ENCODE measurements at regions not wholly inside any gene's neighbourhood (a gene's known extent, or its start where the extent isn't known, plus 50 kb on each side); places are given as distances from the start of the nearest gene placed in this dataset.

GRCh38 chr14:96989306-96989705 is 192.1 kb downstream of the VRK1 start:
- Mint-ChIP-seq H3K9me3 (peaks cover 10% of the 10 kb centered on the region), H3K27me3 (no peaks in the 10 kb centered on the region), H3K36me3 (ENCODE audit: low read depth) (no peaks in the 10 kb centered on the region), H3K27ac (no peak overlapping the region), H3K4me3 (no peak overlapping the region), H3K4me1 (peaks cover 38% of the 10 kb centered on the region)
- DNase-seq (no peak), ATAC-seq (ENCODE audit: low read depth) (no peak)
- POLR2A ChIA-PET = no interaction called here
- intact Hi-C loops (cut with micrococcal nuclease) = no loop called here
- CTCF ChIA-PET = no interaction called here
- TF ChIP-seq CTCF (IDR thresholded peaks at IDR 0.05) = no peak

- Mint-ChIP-seq H3K4me1 (peaks cover 35% of the 10 kb centered on the region), H3K36me3 (ENCODE audit: low read depth) (no peaks in the 10 kb centered on the region), H3K27ac (no peak overlapping the region), H3K9me3 (peaks cover 10% of the 10 kb centered on the region), H3K27me3 (peaks cover 5% of the 10 kb centered on the region), H3K4me3 (no peak overlapping the region)
- ChIA-PET CTCF (no interaction called here), POLR2A (no interaction called here)
- TF ChIP-seq CTCF (IDR thresholded peaks at IDR 0.05) = no peak
- ATAC-seq (ENCODE audit: low read depth) = no peak
- no peak for DNase-seq
- intact Hi-C loops (cut with micrococcal nuclease) = no loop called here
Observed at GRCh38 chr14:96991226-96991625, 194.0 kb downstream of the VRK1 start.

GRCh38 chr14:96994999-96995398 is 197.8 kb downstream of the VRK1 start:
- TF ChIP-seq CTCF (IDR thresholded peaks at IDR 0.05) = no peak
- ATAC-seq (ENCODE audit: low read depth) (no peak), DNase-seq (no peak)
- H3K36me3 Mint-ChIP-seq (ENCODE audit: low read depth) = no peaks in the 10 kb centered on the region
- intact Hi-C loops (cut with micrococcal nuclease) = no loop called here
- ChIA-PET POLR2A (no interaction called here), CTCF (no interaction called here)
- H3K27ac Mint-ChIP-seq = no peak overlapping the region
- no peak overlapping the region for H3K4me3 Mint-ChIP-seq
- H3K4me1 Mint-ChIP-seq = peaks cover 6% of the 10 kb centered on the region
- peaks cover 10% of the 10 kb centered on the region for H3K9me3 Mint-ChIP-seq
- peaks cover 5% of the 10 kb centered on the region for H3K27me3 Mint-ChIP-seq

DNA sequence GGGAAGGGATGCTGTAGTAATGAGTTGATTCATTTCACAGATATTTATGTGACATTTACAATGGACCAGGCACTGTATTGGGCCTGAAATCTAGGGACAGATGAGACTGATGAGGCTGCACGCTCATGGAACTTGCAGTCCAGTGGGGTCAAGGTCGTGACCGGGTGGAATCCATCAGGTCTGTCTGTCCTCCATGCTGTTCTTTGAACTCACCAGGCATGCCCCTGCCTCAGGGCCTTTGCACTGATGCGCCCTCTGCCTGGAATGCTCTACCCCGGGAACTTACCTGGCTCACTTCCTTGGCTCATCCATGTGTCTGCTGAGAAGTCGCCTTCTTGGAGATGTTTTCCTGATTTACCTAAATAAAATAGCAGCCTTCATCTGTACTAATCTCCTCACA is 200.1 kb downstream of the VRK1 start:
- Mint-ChIP-seq H3K27ac (no peak overlapping the region), H3K9me3 (peaks cover under 1% of the 10 kb centered on the region), H3K27me3 (peaks cover 5% of the 10 kb centered on the region), H3K36me3 (ENCODE audit: low read depth) (no peaks in the 10 kb centered on the region), H3K4me1 (no peaks in the 10 kb centered on the region), H3K4me3 (no peak overlapping the region)
- no peak for DNase-seq
- ChIA-PET CTCF (no interaction called here), POLR2A (no interaction called here)
- no peak for ATAC-seq (ENCODE audit: low read depth)
- intact Hi-C loops (cut with micrococcal nuclease) = no loop called here
- no peak for TF ChIP-seq CTCF (IDR thresholded peaks at IDR 0.05)

DNA sequence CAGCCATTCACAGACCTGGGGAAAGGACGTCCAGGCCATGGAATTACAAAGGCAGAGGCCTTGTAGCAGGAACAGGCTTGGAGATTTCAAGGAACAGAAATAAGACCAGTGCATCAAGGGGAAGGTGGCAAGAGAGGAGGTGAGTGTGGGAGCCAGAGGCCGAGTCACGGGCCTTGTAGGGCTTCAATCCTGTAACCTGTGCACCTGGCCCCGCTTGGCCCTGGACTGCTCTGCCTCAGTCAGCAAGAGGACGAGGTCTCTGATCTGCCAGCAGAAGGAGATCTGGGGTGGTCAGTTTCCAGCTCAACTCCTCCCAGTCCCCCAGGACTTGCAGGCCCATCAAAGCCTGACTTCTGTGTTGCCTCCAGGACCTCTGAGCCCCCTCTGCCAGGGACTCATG is 200.8 kb downstream of the VRK1 start:
- H3K4me3 Mint-ChIP-seq = no peak overlapping the region
- no peaks in the 10 kb centered on the region for H3K4me1 Mint-ChIP-seq
- no peak for TF ChIP-seq CTCF (IDR thresholded peaks at IDR 0.05)
- H3K27ac Mint-ChIP-seq = no peak overlapping the region
- H3K9me3 Mint-ChIP-seq = peaks cover 7% of the 10 kb centered on the region
- ATAC-seq (ENCODE audit: low read depth) (no peak), DNase-seq (no peak)
- ChIA-PET POLR2A (no interaction called here), CTCF (no interaction called here)
- H3K36me3 Mint-ChIP-seq (ENCODE audit: low read depth) = no peaks in the 10 kb centered on the region
- peaks cover 5% of the 10 kb centered on the region for H3K27me3 Mint-ChIP-seq
- intact Hi-C loops (cut with micrococcal nuclease) = no loop called here

Data from activated B cell treated with CpG ODN at 0.5 μM for 24 hours (primary cell).